ENCODE measurements at regions not wholly inside any gene's neighbourhood (a gene's known extent, or its start where the extent isn't known, plus 50 kb on each side); places are given as distances from the start of the nearest gene placed in this dataset.

- TF ChIP-seq CTCF (IDR thresholded peaks at IDR 0.05 in 4 of 5, conservative IDR thresholded peaks at IDR 0.05 in 1 of 5) (no peak), POLR2A (IDR thresholded peaks at IDR 0.05) (no peak)
Observed at GRCh38 chr13:44272692-44273091, 100.9 kb upstream of the SERP2 start.
